HG03159 (cell line): ENCODE measurements at regions not wholly inside any gene's neighbourhood (a gene's known extent, or its start where the extent isn't known, plus 50 kb on each side); places are given as distances from the start of the nearest gene placed in this dataset.

Source experiments
- ATAC-seq: cut with Tn5 transposase; IDR thresholded peaks from one replicate; pipeline ENCODE4 v1.9.1; 2021; ENCODE audit warnings: mild to moderate bottlenecking, moderate library complexity; ENCODE audit not compliant: unreplicated experiment

DNA sequence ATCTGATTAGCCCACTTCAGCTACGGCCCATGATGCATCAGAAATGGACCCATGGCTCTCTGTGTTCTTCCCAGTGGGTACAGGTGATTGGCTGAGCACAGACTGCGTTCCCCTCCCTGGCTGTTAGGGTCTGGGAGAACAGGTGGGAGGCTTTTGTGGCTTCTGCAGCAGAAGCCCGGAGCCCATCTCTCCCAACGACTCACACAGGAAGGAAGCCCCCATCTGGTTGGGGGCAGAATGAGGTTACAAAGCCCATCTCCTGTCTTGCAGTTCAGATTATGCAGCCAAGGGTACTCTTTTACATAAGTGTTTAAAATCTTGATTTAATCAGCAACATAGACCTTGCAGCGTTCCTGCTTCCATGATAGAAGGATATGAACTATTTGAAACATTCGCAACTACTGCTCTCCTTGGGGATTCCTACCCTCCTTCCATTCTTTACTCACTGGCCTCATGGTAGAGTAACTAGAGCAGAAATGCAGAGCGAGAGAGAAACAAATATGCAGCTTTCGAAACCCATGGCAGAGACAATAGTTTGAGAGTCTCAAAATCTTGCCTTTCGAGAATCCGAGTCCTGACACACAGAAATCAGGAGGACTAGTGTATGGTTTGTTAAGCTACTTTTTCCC lies 291.3 kb downstream of the TLE3 start:
- ATAC-seq, result no peak

DNA sequence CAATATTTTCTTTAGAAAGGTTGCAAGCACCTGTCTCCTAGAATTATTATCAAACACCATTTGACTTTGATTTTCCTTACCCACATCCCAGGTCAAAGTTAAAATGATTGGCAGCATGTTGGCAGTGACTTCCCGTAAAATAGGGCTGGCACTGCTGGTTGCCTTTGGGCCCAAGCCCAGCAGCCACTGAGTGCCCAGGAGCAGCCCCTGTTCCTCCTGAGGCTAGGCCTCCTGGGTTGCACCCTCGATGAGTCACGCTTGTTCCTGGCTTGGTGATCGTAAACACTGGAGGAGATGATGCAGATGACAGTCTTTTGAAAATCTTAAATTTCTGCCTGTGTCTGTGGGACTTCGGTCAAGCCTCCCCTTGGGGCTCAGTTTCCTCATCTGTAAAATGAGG lies 290.0 kb downstream of the TLE3 start:
- no peak for ATAC-seq

DNA sequence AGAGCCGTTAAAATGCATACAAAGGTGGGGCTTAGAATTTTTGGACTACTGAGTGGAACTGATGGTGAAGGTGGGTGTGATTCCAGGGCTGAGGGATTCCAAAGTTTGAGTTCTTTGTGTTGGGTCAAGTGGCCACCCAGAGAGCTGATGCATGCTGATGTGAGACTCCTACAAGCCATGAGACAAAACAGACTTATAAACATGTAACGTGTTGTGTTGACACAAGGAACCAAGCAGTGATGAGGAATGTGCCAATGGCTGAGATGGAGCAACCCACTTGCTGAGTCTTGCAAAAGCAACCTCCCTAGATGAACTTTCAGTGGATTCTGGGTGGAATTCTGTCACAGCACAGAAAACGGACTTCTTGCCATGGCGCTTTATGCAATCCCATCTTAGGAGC lies 289.0 kb downstream of the TLE3 start:
- ATAC-seq, result no peak

DNA sequence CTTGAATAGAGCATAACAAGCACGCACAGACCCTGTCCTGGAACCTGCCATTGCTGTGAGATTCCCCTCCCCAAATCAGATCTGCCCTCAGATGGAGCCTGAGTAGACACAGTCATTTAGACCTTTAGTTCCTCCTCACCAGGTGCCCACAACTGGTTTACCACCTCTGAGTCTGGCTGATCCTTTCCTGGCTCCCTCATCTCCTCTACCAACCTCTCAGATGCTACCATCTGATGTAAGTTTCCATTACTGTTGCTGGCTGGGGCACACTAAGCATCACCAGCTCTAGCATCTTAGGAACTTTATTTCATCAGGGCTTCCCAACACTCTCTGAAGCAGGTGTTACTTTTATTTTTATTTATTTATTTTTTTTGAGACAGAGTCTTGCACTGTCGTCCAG lies 288.3 kb downstream of the TLE3 start:
- no peak for ATAC-seq

DNA sequence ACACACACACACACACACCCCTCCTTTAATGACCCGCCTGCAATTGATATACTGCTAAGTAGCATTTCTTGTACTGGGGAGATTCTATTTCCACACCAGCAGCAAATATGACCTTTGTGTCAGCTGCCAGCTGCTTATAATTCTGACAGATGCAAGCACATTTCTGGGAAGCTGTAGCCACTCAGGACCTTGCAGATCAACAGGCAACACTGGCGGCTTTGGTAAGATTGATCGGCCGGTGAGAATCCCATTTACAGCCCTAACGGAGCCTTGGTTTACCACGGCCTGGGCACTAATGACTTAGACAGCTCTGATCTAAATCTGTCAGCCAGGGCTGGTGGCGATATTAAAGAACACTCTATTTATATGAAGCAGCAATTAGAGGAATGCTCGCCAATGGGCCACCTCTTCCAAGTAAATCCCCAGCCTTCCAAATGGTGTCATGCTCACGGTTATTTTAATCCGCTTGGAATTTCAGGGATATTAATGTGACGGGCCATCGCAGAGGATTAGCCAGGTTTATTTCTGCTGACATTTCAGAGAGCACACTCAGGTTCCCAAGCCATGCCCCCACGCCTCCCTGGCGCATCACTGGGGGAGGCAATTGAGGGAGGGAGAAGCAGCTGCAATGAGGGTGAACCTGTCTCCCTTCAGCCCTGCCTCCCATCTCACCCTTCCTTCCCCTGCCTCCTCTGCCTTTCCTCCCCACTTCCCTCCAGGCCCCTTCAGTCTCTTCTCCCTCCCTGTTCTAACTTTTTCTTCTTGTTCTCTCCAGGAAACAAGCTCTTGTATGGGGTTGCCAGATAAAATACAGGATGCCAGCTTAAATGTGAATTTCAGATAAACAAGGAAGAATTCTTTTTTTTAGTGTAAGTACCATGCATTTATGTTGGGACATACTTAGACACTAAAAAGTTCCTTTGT lies 287.0 kb downstream of the TLE3 start:
- no peak for ATAC-seq

DNA sequence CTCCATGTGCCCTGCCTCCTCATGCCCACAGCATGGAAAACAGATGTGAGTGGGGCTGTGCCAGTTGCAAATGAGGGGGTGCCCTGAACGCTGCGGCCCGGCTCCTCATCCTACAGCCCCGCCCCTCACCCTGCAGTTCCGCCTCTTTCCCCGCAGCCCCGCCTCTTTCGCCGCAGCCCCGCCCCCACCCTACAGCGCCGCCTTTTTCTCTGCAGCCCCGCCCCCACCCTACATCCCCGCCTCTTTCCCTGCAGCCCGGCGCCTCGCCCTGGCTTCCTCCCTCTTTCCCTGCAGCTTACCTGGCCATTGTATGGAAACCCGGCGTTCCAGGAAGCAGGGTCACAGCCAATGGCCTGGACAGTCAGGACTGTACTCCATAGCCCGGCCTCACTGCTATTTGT lies 284.9 kb downstream of the TLE3 start:
- ATAC-seq, result no peak

DNA sequence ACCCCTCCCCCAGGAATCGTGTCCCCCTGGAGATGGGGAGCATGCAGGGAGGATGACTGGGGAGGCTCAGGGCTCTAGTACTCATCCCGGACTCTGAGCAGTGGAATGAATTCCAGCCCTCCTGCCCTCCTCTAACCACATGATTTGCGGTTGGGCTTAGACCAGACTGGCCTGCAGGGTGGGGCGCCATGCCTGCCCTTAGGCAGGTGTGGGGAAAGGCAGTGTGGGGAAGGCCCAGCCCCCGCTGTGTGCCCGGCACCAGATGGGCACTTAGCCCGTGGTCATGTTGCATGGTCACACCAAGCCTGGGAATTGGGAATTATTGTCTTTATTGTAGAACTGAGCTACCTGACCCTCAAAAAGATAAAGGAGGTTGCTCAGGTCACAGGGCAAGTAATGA lies 283.8 kb downstream of the TLE3 start:
- ATAC-seq, result no peak

DNA sequence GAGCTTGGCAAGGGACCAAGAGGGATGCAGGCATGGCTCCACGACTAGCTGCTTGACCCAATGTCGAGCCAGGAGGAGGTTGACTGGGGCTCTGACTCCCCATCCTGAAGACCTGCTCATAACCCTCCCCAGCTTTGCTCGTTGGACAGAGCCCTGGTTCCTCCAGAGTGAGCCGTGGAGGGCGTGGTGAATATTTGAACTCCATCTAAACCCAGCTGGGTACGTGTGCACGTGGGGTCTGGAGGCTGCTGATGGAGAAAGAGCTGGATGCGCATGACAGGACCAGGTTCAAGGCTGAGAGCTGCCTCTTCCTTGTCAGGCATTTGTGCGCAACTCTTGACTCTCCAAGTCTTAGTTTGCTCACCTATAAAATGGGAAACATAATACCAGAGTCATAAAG lies 282.8 kb downstream of the TLE3 start:
- ATAC-seq, result no peak

DNA sequence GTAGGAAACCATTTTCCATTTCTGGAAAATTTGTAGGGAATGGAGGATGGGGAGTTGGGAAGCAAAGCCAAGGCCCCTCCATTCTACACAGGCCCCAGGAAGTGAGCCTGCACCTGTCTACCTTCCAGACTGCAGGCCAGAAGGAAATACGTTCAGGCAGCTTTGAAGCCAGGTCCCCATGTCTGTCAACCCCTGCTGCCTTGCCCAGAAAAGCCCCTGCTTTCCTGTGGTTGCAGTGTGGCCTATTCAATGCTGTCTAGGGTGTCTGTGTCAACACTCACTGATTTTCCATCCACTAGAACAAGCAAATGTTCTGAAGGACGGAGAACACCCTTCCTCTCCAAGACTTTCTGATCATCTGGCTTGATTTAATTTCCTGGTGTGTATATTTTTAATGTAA lies 281.9 kb downstream of the TLE3 start:
- no peak for ATAC-seq

DNA sequence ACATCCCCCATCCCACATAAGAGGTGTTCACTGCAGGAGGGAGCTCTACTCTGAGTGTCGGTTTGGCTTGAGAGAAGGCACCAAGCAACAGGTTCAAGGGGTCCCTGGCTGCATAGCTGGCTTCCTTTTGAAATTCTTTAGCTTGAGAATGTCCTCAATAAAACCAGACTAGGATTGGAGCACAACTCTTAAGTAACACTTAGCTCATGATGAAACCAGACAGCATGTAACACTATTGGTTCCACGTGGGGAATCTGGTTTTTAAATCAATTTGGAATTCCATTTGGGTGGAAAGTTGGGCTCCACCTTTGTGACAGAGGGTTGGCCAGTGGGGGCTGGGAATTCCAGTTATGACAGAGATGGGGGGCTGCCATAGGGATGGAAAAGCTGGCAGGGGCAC lies 281.2 kb downstream of the TLE3 start:
- ATAC-seq, result no peak

DNA sequence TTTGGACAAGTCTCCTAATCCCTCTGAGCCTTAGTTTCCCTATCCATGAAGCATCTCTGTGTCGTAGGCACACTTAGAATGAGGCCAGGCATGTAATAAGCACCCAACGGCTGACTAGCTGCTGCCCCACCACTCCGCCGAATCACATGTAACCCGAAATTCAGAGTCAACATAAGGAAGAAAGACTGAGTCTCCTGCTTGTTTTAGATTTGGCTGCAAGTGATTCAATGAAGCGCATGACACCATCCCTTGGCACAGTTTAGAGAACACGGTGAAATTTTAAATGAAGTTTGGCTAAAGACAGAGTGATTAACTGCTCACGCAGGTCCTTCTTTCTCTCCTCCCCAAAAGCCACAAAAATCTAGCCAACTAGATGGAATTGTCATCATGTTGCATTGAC lies 279.2 kb downstream of the TLE3 start:
- no peak for ATAC-seq

DNA sequence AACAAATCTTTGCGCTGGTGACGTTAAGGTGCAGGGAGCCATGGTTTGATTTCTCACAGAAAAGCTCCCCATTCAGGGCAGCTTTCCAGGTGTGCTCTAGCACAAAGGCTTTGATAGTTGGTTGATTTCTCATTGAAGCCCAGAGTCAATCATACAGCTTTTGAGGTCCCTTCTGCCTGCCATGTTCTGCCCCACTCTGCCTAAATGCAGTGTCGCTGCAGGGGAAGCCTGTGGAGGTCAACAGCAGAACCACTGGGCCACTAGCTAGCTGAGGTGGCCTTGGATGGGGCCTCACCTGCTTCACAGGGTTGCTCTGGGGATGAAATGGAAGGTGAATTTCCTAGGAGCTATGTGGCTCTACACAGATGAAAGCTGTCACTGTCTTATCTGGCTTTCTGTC lies 278.3 kb downstream of the TLE3 start:
- ATAC-seq, result no peak

DNA sequence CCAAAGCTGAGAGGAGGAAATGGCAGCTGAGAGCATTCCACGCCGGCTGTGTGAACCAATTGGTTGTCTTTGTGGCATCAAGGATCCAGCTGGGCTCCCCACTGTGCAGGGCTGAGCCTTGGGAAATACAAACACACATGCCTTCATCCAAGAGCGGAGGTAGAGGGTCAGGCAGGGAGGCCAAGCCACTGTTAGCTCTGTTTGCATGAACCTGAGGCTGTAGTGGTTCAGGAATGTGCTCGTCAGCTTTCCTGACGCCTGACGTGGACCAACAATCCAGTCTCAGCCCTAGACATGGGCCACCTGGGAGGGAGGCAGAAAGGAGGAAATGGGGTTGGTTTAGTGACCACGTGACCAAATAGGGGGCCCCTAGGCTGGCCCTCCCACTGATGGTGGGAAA lies 276.9 kb downstream of the TLE3 start:
- no peak for ATAC-seq

DNA sequence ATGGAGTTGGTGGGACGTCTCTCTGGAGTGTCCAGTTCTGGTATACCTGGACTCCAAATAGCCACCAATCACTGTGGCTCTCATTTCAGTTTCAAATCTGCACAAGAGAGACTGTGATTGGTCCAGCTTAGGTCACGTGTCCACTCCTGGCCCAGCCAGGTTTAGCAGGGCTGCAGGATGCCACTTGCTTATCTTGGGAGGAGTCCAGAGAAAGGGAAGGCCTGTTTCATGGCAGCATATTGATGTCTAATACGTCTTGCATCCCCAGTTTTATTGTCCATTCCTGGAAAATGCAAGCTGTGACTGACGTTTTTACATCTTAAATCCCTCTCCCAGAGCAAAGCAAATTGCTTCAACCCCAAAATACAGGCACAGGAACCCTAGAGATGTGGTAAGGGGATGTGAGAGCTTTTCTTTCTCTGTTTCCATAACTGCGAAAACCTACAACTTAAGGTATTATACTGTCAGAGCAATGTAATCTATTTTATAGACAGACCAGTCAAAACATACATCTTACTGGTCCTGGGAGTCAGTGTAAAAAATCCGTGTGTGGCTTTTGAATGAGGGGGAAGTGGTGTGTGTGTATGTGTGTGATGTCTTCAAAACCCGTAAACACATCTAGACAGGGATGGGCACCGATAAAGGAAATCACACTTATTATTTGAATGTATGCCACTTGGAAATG lies 274.4 kb downstream of the TLE3 start:
- no peak for ATAC-seq

DNA sequence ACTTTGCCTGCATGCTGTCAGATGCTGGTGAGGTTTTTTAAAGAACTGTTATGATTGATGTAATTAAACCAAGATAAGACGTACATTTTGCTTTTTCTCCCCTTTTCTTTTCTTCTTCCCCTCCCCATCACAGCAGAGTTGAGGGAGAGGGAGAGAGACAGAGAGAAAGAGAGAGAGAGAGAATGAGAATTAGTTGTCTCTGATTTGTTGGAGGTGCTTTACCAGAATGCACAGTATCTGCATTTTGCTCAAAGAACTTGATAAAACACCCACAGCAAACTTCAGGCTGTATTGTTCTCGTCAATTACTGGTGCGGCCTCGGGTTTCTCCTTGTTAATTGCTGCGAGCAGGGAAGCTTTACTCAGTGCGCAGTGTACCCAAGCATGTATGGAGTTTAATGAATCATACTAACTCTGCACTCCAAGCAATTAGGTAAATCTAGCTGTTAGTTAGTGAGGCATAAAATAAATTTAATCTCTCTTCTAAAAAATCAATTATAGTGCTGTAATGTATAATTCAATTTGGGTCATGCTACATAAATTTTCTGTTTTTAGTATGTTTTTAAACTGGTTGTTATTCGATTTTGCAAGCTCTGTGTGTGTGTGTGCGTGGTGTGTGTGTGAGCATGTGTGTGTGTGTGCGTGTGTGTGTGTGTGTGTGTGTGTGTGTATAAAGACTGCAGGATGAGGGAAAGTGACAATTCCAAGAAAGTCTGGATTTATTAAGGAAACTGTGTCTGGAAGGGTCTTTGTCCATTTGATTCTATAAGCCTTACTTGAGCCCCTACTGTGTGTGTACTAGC lies 273.4 kb downstream of the TLE3 start:
- no peak for ATAC-seq

DNA sequence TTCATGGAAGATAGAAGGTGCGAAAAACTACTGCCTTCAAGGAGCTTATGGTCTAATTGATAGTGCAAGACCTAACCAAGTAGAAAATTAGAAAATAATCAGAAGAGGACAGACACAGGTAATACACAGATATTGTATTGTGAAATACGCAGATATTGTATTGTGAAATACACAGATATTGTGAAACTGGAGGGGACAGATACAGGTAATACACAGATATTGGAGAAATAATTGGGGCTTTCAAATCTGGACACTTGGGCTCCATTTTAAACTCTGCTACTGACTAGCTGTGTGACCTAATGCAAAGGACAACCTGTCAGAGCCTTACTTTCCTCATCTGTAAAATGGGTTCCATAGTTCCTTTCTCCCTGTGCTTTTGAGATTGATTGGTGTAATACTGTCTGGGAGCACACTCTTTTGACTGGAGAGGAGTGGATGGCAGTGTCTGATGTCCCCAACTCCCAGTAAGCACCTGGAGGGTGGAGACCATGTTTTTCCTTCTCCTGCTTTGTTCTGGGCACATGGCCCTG lies 272.8 kb downstream of the TLE3 start:
- no peak for ATAC-seq

DNA sequence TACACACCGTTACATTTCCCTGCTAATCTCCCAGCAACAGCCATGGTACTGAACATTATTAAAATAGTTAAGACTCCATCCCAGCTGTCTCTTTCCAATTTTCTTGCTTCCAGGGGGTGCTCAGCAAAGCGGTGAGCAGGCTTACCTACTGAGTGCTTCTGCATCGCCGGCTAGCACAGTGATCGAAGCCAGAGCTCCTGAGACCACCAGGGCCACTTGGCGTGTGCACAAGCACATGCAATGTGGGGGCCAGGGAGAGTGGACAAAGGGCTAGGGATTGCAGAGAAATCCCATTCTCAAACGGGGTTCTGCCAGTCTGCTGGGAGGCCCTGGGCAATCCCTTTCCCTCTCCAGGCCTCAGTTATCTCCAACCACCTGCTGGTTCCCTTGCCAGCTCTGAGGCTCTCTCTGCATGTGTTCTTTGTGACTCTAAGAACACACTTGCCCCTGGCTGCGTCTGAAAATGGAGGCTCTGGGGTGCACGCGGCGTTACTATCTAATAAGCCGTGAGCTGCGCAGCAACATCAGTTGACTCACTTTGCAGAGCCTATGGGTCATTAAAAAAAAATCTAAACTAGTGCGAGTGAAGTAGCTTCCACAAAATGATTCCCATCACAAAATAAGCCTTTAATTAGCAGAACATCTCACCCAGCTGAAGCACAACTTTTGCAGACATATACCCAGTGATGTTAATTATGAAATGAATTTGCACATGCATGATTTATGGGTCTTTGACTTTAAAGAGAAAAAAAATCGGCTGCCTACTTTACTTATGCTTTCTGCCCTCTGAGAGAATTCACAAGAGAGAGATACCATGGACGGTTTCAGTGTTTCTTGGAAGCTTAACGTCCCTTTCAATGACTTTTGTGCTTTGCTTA lies 271.5 kb downstream of the TLE3 start:
- no peak for ATAC-seq

DNA sequence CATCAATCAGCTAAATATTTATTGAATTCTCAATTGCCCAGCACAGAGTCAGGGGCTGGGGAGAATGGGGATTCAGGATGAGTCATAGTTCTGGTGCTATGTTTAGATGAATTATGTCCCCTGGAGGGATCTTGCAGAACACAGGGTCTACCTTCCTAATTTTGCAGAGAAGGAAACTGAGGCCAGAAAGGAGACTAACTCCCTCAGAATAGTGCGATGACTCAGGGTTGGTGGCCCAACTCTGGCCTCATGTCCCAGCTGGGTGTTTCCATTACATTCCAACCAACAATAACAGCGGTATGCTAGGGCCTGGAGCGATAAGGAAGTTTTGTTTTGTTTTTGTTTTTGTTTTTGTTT lies 270.9 kb downstream of the TLE3 start:
- ATAC-seq, result no peak

DNA sequence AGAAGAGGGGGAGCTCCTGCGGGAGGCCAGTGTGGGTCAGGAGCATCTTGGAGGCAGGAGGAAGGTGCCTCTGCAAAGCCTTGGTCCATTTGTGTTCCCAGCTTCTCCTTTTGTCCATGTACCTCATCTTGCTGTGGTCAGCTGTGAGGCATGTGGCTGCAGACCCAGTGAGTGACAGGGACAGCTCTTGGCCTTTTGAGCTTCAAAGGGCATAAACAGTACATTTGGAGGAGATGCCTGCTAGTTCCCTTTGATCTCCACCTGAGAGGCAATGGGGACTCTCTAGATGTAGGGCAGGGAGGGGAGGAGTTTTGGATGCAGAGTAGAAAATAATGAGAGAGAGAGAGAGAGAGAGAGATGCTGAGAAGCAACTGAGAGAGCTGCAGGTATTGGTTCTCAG lies 270.0 kb downstream of the TLE3 start:
- ATAC-seq, result no peak

DNA sequence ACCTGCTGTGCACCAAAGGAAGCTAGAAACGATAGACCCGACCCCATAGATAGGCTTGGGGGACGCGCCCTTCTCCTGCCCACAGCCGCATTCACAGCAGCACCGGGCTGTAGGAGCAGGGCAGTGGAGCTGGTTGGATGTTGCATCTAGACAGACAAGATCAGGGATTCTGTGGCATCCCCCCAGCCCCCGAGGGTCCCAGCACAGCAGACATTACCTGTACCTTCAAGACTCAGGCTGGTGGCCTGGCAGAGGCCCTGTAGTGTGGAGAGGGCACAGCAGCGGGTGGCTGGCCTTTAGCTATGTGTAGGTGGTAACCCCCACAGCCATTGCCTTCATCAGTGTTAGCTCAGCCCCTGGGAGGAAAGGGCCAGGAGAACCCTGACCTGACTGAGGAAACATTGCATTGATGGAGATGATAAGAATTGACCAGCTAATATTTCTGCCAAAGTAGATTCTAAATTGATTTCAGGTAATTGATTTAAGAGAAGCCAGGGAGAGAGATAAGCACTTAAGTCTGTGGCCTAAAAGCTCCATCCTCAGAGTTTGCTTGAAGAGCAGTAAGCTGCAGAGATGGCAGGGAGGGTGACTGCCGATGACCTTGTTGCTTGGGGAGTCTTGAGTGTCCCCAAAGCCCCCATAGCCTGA lies 269.4 kb downstream of the TLE3 start:
- no peak for ATAC-seq
